Nephron progenitor cell (in vitro differentiated cells): ENCODE measurements at regions not wholly inside any gene's neighbourhood (a gene's known extent, or its start where the extent isn't known, plus 50 kb on each side); places are given as distances from the start of the nearest gene placed in this dataset.

ENCODE experiments used
- DNase-seq: peaks from one replicate; pipeline ENCODE4 v3.0.0; 2021
- H3K27ac Mint-ChIP-seq: 2 replicates; pipeline ENCODE4 v1.8.0; 2021; ENCODE audit warnings: mild to moderate bottlenecking, moderate library complexity, mixed read lengths
- H3K27me3 Mint-ChIP-seq: 2 replicates; pipeline ENCODE4 v1.8.0; 2021; ENCODE audit warnings: mild to moderate bottlenecking, low read depth, mixed read lengths; ENCODE audit not compliant: poor library complexity
- H3K36me3 Mint-ChIP-seq: 2 replicates; pipeline ENCODE4 v1.8.0; 2021; ENCODE audit warnings: low read depth, mixed read lengths
- H3K4me1 Mint-ChIP-seq: 2 replicates; pipeline ENCODE4 v1.8.0; 2021; ENCODE audit warnings: mixed read lengths
- H3K4me3 Mint-ChIP-seq: 2 replicates; pipeline ENCODE4 v1.8.0; 2021; ENCODE audit warnings: mild to moderate bottlenecking, moderate library complexity, mixed read lengths
- H3K9me3 Mint-ChIP-seq: 2 replicates; pipeline ENCODE4 v1.8.0; 2021; ENCODE audit warnings: mild to moderate bottlenecking, moderate library complexity, mixed read lengths
- TF ChIP-seq, protein P1 (sequence below): fragments of 200-600 bp; sonication (generic); IDR thresholded peaks from 2 replicates; pipeline ENCODE4 v1.5.0; 2021; ENCODE audit warnings: antibody characterized with exemption

DNA sequence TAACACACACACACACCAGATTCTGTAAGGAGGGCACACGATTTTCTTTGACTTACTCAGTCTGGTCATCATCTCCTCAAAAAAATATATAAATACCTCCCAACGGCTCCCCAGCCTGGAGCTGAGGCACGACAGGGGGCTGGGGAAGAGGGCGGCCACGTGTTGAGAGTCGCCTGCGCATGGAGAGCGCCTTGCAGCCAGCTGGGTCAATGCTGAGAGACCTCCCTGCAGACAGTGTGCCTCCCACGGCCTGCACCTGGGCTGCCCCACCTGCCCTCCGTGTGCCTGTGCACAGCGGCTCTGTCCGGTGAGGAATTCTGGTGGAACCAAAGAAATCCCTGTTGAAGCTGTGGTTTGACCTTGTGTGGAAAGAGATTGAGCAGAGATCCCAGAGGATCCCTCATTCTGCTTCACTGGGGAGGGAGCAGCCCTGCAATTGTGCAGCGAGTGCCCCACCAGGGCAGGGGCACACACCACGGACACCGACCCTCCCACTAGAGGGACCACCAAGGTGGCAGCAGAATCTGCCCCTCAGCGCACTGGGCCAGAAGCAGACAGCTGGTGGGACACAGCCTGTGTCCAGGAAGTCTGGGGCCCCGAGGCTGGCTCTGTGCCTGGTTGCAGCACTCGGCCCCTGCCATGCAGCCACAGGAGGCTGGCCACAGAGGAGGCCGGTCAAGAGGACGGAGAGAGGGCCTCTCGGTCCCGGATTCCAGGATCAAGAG is 150.5 kb upstream of the PPP2R2D start:
- Mint-ChIP-seq H3K9me3 (no peaks in the 10 kb centered on the region), H3K27me3 (peaks cover 14% of the 10 kb centered on the region), H3K27ac (no peak overlapping the region), H3K4me3 (no peak overlapping the region), H3K4me1 (peaks cover 66% of the 10 kb centered on the region), H3K36me3 (no peaks in the 10 kb centered on the region)
- TF ChIP-seq, protein P1, sequence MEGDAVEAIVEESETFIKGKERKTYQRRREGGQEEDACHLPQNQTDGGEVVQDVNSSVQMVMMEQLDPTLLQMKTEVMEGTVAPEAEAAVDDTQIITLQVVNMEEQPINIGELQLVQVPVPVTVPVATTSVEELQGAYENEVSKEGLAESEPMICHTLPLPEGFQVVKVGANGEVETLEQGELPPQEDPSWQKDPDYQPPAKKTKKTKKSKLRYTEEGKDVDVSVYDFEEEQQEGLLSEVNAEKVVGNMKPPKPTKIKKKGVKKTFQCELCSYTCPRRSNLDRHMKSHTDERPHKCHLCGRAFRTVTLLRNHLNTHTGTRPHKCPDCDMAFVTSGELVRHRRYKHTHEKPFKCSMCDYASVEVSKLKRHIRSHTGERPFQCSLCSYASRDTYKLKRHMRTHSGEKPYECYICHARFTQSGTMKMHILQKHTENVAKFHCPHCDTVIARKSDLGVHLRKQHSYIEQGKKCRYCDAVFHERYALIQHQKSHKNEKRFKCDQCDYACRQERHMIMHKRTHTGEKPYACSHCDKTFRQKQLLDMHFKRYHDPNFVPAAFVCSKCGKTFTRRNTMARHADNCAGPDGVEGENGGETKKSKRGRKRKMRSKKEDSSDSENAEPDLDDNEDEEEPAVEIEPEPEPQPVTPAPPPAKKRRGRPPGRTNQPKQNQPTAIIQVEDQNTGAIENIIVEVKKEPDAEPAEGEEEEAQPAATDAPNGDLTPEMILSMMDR: no peak
- no peak for DNase-seq

DNA sequence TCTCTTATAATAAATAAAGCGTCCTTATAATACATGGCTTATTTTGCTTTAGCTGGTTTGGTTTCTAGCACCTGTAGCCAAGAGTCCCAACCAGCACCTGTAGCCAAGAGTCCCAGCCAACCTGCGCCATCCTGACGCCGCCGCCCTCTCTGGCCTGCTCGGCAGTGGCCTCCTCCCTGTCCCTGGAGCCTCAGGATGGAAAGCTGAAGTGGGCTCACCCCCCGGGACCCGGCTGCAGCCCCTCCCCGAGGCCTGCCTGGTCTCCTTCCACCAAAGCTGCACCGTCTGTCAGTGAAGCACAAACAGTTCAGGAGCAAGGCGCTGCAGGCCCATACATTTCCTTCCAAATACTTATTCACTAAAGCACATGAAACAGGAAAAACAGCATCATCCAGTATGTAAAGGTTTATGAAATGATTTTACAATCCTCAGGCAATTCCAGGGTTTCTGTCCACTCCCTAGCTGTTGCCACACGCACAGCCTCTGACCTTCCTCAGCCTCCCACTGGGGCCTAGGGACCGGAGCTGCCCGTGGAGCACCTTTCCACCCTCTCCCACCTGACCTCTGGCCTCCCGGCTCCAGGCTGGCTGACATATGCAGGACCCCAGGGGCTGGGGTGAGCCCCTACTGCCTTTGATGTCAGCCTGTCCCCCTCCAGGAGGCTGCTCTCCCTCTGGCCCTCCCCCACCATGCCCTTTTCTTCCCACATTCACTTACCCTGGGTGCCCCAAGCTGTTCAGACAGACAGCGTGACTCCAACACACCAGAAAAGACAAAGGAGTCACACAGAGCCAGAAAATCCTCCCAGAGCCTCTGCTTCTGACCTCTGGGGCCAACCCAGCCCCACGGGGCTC is 149.6 kb upstream of the PPP2R2D start:
- H3K36me3 Mint-ChIP-seq: no peaks in the 10 kb centered on the region
- H3K9me3 Mint-ChIP-seq: no peaks in the 10 kb centered on the region
- TF ChIP-seq, protein P1: no peak
- DNase-seq: no peak
- H3K27me3 Mint-ChIP-seq: peaks cover 7% of the 10 kb centered on the region
- H3K4me3 Mint-ChIP-seq: peak overlapping the region; percentile 53
- peak overlapping the region; percentile 99 for H3K27ac Mint-ChIP-seq
- peaks cover 68% of the 10 kb centered on the region for H3K4me1 Mint-ChIP-seq

DNA sequence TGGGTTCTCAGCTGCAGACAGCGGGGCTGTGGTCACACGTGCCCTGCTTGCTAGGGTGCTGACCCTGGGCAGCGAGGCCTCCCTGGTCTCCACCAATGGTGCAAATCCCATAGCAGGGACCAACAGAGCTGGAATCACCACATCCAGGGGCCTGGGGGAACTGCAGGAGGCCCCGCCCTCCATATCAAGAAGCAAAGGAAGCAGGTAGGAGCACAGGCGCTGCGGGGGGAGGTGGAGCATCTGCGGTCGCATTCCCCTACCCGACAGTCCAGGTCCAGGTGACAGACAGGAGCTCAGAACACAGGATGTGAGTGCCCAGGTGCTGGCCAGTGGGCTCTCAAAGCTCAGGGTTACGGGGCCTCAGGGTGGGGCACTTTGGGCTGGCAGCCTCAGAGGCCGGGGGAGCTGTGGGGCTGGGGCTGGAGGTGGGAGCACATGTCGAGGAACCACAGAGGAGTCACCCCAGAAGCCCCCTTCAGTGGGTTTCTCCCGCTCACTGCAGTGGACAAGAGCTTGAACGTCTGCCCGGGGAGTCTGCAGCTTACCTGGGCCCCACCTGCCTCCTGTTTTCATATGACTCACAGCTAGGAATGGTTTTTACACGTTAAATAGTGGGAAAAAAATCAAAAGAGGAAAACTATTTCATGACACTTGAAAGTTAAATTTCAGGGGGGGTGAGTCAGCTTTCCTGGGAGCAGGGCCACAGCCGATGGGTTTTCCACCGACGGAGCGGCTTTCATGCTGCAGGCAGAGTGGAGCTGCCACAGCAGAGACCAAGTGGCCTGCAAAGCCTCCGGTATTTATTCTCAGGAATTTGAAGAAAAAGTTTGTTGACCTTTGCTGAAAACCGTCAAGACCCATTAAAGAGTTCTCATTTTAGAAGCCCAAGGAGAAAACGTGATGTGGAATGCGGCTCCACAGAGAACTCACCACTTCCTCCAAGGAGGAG is 148.7 kb upstream of the PPP2R2D start:
- peak overlapping the region; percentile 53 for H3K4me3 Mint-ChIP-seq
- DNase-seq: no peak
- H3K4me1 Mint-ChIP-seq: peaks cover 73% of the 10 kb centered on the region
- peaks cover 3% of the 10 kb centered on the region for H3K27me3 Mint-ChIP-seq
- H3K9me3 Mint-ChIP-seq: no peaks in the 10 kb centered on the region
- TF ChIP-seq, protein P1: no peak
- peak overlapping the region; percentile 99 for H3K27ac Mint-ChIP-seq
- H3K36me3 Mint-ChIP-seq: no peaks in the 10 kb centered on the region

DNA sequence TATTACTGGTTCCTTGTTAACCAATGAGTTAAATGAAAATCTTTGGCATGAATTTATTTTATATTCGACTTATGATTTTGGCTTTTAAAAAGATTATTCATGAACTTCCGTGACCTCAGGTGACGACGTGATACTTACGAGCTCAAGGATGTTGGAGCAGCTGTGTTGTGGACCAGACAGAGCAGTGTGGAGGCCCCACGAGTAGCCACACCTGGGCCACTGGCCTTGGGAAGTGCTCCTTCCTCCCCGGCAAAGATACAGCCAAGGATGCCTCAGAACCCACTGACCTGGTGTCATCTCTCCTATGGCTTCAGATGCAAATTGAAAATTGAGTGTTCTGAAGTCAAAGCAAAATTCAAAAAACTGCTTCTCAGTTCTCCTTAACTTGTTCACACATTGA is 147.5 kb upstream of the PPP2R2D start:
- DNase-seq: no peak
- no peaks in the 10 kb centered on the region for H3K9me3 Mint-ChIP-seq
- no peaks in the 10 kb centered on the region for H3K36me3 Mint-ChIP-seq
- H3K27me3 Mint-ChIP-seq: peaks cover 3% of the 10 kb centered on the region
- peak overlapping the region; percentile 34 for H3K4me3 Mint-ChIP-seq
- peaks cover 76% of the 10 kb centered on the region for H3K4me1 Mint-ChIP-seq
- TF ChIP-seq, protein P1: no peak
- no peak overlapping the region for H3K27ac Mint-ChIP-seq

DNA sequence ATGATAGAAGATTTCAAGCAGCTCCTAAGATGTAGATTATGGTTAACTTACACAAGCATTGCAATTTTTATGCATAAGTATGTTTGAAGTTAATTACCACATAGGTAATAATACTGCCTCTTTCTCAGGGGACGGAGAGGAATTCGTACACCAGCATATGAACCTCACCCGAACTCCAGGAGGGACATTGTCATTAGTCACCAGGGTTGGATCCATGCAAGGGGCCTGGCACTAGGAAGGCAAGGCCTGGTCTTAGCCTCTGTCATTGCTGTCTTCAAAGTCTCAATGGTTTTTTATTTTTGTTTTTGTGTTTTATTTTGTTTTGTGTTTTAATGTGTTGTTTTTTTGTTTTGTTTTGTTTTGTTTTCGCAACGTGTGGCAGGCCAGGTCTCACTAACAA is 145.6 kb upstream of the PPP2R2D start:
- TF ChIP-seq, protein P1: no peak
- H3K9me3 Mint-ChIP-seq: no peaks in the 10 kb centered on the region
- peaks cover 70% of the 10 kb centered on the region for H3K4me1 Mint-ChIP-seq
- no peaks in the 10 kb centered on the region for H3K36me3 Mint-ChIP-seq
- DNase-seq: no peak
- H3K27me3 Mint-ChIP-seq: peaks cover 3% of the 10 kb centered on the region
- H3K4me3 Mint-ChIP-seq: no peak overlapping the region
- H3K27ac Mint-ChIP-seq: no peak overlapping the region
